OCI-LY7 (cell line): ENCODE measurements at regions not wholly inside any gene's neighbourhood (a gene's known extent, or its start where the extent isn't known, plus 50 kb on each side); places are given as distances from the start of the nearest gene placed in this dataset.

Experiments used
- CTCF ChIP-seq: fragments of 200-600 bp; sonication (generic); conservative IDR thresholded peaks from 2 replicates; pipeline ENCODE4 v1.5.1; 2014; ENCODE audit warnings: mild to moderate bottlenecking, antibody characterized with exemption, low read length, moderate library complexity, mixed read lengths
- EZH2phosphoT487 ChIP-seq: fragments of 200-600 bp; sonication (generic); IDR thresholded peaks from 2 replicates; pipeline ENCODE4 v1.6.1; 2018; ENCODE audit warnings: low read depth, borderline replicate concordance, mild to moderate bottlenecking, mixed run types, antibody characterized with exemption, low read length, moderate library complexity, mixed read lengths

- TF ChIP-seq CTCF (no peak), EZH2phosphoT487 (no peak)
Measured at GRCh38 chr18:30683836-30684235, 358.7 kb downstream of the DSC3 start.
